Smooth muscle cell of the brain vasculature (primary cell): ENCODE measurements at regions not wholly inside any gene's neighbourhood (a gene's known extent, or its start where the extent isn't known, plus 50 kb on each side); places are given as distances from the start of the nearest gene placed in this dataset.

Experiments used
- DNase-seq: peaks from one replicate; pipeline ENCODE4 v3.0.0-alpha.2; 2012; ENCODE audit warnings: low read depth, low spot score

- no peak for DNase-seq
Measured at GRCh38 chr2:217125014-217125413, 265.1 kb upstream of the TNP1 start.

DNA sequence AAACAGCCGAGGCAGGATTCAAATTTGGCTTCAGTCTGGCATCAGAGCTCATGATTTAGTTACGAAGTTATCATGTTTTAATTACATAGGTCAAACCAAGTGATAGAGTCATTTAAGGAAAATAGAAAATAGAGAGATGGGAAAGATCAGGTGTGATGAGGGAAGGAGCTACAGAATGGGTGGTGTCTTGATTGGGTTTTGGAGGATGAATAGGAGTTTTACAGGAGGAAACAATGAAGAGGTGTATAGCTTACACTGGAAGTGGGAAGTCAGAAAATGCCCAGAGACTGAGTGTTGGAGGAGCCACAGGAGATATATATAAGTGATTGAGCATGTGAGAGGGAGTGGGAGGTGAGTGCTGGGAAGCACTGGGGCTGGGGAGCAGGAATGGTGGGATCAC lies 264.2 kb upstream of the TNP1 start:
- no peak for DNase-seq

- no peak for DNase-seq
Measured at GRCh38 chr2:217121565-217121964, 261.7 kb upstream of the TNP1 start.

DNA sequence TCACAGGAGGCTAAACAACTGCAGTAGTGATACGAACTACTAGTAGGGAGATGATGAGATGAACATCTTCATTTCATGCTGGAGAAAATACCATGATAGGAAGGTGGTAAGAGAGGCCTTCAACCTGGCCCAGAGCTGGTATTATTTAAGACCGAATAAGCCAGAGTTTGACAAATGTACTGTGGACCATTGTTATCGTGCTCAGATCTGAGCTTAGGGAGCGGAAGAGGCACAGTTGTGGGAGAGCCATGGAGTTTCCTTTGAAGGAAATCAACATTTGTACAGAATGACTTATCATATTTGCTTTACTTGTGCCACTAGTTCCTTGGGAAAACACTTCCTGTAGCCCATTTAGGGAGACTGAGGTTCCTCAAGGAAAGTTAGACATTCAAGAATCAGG lies 260.6 kb upstream of the TNP1 start:
- DNase-seq, result no peak

DNA sequence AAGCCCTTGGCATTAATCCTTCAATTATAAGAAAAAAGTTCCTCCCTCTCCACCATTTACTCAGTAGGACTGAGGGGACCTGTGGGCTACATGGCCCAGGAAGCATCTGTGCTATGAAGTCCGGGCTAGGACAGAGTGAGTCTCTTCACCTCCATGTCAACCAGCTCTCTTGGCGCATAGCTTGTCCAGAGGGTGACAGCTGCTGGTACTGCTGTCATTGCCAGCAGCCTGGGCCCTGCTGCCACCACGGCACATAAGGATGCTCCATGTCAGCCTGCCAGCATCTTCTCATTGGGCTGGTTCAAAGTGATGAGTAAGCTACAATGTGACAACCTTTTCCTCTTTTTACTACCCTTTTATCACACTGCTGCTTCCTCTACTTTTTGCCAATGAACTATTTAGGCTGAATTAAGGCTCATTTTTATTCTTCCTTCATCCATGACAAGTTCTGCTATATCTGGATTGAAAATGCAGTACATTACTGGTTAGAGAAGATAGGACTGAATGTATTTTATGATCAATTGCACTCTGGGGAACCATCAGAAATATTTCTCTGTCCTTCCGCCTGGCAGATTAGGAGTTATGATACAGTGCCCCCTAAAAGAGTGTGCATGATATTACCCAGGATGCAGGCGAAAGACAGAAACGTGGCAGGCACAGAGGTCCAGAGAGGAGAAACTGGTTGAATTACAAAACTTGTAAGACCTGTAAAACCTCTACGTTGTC lies 258.9 kb upstream of the TNP1 start:
- no peak for DNase-seq

DNA sequence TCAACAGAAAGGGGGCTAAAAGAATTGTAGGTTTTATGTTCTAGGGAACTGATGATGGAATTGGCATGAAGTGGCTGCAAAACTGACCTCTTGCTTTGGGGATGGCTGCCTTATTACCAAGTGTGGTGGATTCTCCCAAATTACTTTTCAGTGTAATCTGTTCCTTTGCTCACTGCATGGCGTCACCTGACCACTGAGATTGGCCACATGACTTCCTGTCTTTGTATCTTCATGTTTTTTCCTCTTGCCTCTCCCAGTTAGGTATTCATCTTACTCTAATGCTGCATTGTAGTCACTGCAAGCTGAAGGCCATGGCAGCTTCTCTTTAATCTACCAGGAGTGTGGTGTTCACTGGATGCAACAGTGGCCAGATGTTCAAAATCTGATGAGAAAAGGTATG lies 257.7 kb upstream of the TNP1 start:
- DNase-seq, result no peak

- no peak for DNase-seq
Measured at GRCh38 chr2:217116610-217117009, 256.7 kb upstream of the TNP1 start.

DNA sequence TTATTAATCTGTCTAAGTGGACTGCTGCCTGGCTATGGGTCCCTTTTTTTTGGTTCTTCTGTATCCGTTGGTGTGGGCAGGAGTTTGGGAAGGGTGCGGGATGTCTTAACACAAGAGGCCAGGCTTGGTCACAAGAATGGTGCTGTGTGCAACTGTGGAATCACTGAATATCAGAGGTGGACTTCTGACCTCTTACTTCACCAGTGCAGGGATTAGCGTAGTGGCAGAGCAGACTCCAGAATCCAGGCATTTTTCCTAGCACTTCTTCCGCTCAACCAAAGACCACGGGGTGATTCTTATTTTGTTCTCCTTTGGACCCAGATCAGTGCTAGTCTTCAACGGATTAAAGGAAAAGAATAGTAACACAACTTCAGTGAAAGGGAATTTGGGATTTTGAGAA lies 254.3 kb upstream of the TNP1 start:
- no peak for DNase-seq

DNA sequence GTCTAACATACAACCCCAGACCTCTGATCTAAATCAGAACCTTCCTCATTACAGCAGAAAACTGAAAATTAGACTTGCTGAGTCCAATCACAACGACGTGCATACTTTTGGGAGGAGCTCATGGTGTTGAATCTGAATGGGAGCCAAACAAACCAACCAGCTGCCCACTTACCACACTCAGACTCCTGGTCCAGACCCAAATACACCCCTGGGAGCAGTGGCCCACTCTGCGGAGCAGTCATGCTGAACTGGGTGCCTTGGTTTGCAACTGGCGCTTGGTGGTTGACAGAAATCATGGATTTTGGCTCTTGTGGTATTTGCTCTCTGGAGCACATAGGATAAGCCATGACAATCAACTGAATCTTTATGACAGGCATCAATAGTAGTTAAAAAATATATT lies 253.6 kb upstream of the TNP1 start:
- DNase-seq, result no peak

- no peak for DNase-seq
Measured at GRCh38 chr2:217110550-217110949, 250.7 kb upstream of the TNP1 start.

GRCh38 chr2:217108575-217109027 lies 248.7 kb upstream of the TNP1 start:
- DNase-seq, result no peak

DNA sequence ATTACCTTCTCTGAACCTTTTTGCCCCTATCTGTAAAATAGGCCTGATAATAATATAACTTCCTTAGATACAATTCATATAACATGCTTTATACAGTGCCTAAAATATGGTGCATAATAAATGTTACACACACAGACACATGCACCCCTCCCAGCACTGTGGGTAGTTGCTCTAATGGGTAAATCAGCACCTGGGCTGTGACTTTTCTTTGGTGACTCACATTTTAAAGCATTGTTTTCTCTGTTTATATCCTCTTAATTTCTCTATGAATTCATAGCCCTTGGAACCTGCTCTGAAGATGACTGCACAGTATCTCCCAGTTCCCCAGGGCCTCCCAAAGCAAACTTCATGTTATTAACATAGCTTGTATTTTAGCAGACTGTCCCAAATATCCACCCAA lies 248.2 kb upstream of the TNP1 start:
- no peak for DNase-seq

DNA sequence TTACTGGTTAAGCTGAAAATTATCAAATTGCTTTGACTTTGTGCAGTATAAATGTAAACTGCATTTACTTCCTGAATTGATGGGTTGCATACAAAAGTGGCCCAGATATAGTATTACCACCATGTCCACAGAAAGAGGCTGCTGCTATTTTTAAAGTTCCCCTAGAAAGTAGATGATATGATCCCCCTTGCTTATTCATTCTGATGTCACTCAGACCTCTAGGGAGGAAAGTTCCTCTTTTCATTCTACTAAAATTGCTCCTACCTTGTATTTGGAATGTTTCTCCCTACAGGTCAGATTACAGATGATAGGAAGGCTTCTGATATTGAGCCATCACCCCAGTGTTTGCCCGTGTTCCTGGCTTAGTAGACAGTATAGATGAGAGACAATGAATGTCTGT lies 247.6 kb upstream of the TNP1 start:
- DNase-seq, result no peak

DNA sequence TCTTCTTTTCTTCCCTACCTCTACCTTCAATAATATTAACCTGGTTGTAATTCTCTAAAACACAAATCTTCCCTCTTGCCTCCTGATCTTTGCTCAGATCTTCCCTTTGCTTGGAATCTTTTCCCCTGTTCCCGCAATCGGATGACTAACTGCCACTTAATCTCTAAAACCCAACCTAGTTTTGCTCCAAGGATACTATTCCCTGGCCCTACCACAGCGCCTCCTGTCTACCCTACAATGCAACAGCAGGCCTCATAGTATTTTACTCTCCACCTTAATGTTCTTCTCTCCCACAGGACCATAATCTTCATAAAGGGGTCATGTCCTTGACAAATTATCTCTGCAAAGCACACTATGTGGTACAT lies 246.8 kb upstream of the TNP1 start:
- no peak for DNase-seq

GRCh38 chr2:217105733-217106649 lies 246.1 kb upstream of the TNP1 start:
- DNase-seq, result no peak

GRCh38 chr2:217103752-217104545 lies 244.1 kb upstream of the TNP1 start:
- DNase-seq, result no peak

DNA sequence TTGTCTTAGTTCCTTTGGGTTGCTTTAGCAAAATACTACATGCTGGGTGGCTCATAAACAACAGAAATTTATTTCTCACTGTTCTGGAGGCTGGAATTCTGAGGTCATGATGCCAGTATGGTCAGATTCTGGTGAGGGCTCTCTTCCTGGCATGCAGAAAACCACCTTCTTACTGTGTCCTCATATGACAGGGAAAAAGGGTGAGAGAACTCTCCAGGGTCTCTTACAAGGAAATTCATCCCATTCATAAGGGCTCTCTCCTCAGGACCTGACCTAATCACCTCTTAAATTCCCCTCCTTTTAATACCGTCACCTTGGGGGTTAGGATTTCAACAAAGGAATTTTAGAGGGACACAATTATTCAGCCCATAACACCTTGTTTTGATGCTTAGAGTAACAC lies 243.1 kb upstream of the TNP1 start:
- DNase-seq, result no peak

DNA sequence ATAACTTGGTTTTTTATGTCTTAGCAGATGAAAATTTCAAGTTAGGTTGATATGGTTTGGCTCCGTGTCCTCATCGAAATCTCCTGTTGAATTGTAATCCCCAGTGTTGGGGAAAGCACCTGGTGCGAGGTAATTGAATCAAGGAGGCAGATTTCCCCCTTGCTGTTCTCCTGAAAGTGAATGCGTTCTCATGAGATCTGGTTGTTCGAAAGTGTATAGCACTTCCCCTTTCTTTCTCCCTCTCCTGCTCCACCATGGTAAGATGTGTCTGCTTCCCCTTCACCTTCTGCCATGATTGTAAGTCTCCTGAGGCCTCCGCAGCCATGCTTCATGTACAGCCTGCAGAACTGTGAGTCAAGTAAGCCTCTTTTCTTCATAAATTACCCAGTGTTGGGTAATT lies 242.1 kb upstream of the TNP1 start:
- no peak for DNase-seq

GRCh38 chr2:217099561-217099960 lies 239.7 kb upstream of the TNP1 start:
- no peak for DNase-seq

DNA sequence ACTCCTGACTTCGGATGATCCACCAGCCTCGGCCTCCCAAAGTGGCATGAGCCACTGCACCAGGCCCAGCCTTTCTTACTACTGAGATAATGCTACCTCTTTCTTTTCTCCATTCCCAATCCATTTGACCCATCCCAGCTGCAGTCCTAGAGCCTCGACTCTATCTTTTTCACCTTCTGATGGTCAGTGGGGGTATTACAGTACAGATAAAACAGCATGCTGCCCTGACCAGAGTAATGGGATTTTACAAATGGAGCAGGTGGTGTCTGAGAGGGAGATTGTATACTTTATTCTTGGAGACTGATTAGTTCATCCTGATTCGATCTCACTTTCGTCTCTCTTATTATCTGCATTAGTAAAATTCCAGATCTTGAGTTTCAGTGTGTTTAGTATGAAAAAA lies 238.6 kb upstream of the TNP1 start:
- DNase-seq, result no peak

- DNase-seq, result no peak
Measured at GRCh38 chr2:217097346-217097745, 237.5 kb upstream of the TNP1 start.
